Esophagus muscularis mucosa (tissue), 4 donors: ENCODE measurements at regions not wholly inside any gene's neighbourhood (a gene's known extent, or its start where the extent isn't known, plus 50 kb on each side); places are given as distances from the start of the nearest gene placed in this dataset.
A peak's percentile ranks its signal among the peaks of the same experiment; 100 is the strongest.

Experiments used
- DNase-seq: peaks from one replicate; pipeline ENCODE4 v3.0.0-alpha.2; 2017; ENCODE audit errors: extremely low spot score
- H3K27ac ChIP-seq, 4 donors: fragments of 200-600 bp; sonication (generic); replicated peaks in 1 of 4; 1 replicate in 3 of 4; 2 replicates in 1 of 4; pipeline ENCODE4 v1.5.1; 2016 to 2019; ENCODE audit warnings: mild to moderate bottlenecking in 1 of 4
- H3K27me3 ChIP-seq, 4 donors: fragments of 200-600 bp; sonication (generic); one replicate each; pipeline versions ENCODE4 v1.5.1 to v1.6.0; 2016 to 2019
- H3K36me3 ChIP-seq, 4 donors: fragments of 200-600 bp; sonication (generic); one replicate each; pipeline ENCODE4 v1.5.1; 2016 to 2019
- H3K4me1 ChIP-seq, 4 donors: fragments of 200-600 bp; sonication (generic); one replicate each; pipeline ENCODE4 v1.5.1; 2016 to 2019
- H3K4me3 ChIP-seq, 4 donors: fragments of 200-600 bp; sonication (generic); 1 replicate in 2 of 4; 2 replicates in 2 of 4; pipeline ENCODE4 v1.5.1; 2016 to 2019; ENCODE audit warnings: mild to moderate bottlenecking in 4 of 4, moderate library complexity in 1 of 4
- H3K9me3 ChIP-seq, 4 donors: fragments of 200-600 bp; sonication (generic); 1 replicate in 3 of 4; 2 replicates in 1 of 4; pipeline ENCODE4 v1.5.1; 2016 to 2019
- CTCF ChIP-seq, 3 experiments: fragments of 200-600 bp in 2 of 3; fragments of 450-650 bp in 1 of 3; sonication (generic) in 2 of 3; IDR thresholded peaks; one replicate each; pipeline ENCODE4 v1.5.1; 2017 to 2019; ENCODE audit warnings: antibody characterized with exemption in 3 of 3, mild to moderate bottlenecking in 2 of 3, moderate library complexity in 1 of 3
- EP300 ChIP-seq: sonication (generic); formaldehyde crosslinking; IDR thresholded peaks from one replicate; pipeline ENCODE4 v1.6.1; 2017; ENCODE audit warnings: antibody characterized with exemption
- POLR2A ChIP-seq: fragments of 450-650 bp; IDR thresholded peaks from one replicate; pipeline ENCODE4 v1.6.1; 2017; ENCODE audit warnings: antibody characterized with exemption, moderate library complexity, mild to moderate bottlenecking, low read depth
- POLR2AphosphoS5 ChIP-seq, 2 donors: sonication (generic); formaldehyde crosslinking; IDR thresholded peaks; one replicate each; pipeline ENCODE4 v1.6.1; 2017; ENCODE audit warnings: antibody characterized with exemption in 2 of 2
- WGBS: methylation state at CpG from one replicate; pipeline ENCODE4 v1.1.5; 2018; 5-methylcytosine and 5-hydroxymethylcytosine counted together
- intact Hi-C: fragments of 100-400 bp; cut with DNase I; formaldehyde crosslinking; loops from one replicate; pipeline ENCODE4 v1.15.1; 2023

GRCh38 chr6:44737829-44738528 is 350.5 kb downstream of the CDC5L start:
- Histone ChIP-seq H3K27me3 (no peaks in the 10 kb centered on the region), H3K36me3 (no peaks in the 10 kb centered on the region), H3K4me3 (no peak overlapping the region), H3K27ac (no peak overlapping the region), H3K4me1 (peaks cover 0 to 10% (median 9%) of the 10 kb centered on the region in 4 donors), H3K9me3 (no peaks in the 10 kb centered on the region)
- intact Hi-C loops, result no loop called here
- 70% methylated on average over 6 of the region's 6 CpGs for WGBS
- DNase-seq, result peak; percentile 70
- TF ChIP-seq CTCF (IDR thresholded peaks at IDR 0.05) (no peak), POLR2A (no peak), POLR2AphosphoS5 (IDR thresholded peaks at IDR 0.05) (no peak), EP300 (no peak)

GRCh38 chr6:44738601-44739146 is 351.2 kb downstream of the CDC5L start:
- TF ChIP-seq CTCF (IDR thresholded peaks at IDR 0.05) (no peak), POLR2A (no peak), POLR2AphosphoS5 (IDR thresholded peaks at IDR 0.05) (no peak), EP300 (no peak)
- Histone ChIP-seq H3K4me1 (peaks cover 0 to 10% (median 9%) of the 10 kb centered on the region in 4 donors), H3K27me3 (no peaks in the 10 kb centered on the region), H3K4me3 (no peak overlapping the region), H3K36me3 (no peaks in the 10 kb centered on the region), H3K9me3 (no peaks in the 10 kb centered on the region), H3K27ac (no peak overlapping the region)
- intact Hi-C loops, result no loop called here
- peak; percentile 89 for DNase-seq
- 86% methylated on average over 8 of the region's 8 CpGs for WGBS

GRCh38 chr6:44739181-44739580 is 351.7 kb downstream of the CDC5L start:
- Histone ChIP-seq H3K36me3 (no peaks in the 10 kb centered on the region), H3K9me3 (no peaks in the 10 kb centered on the region)
- WGBS, result 87% methylated on average over 16 of the region's 16 CpGs

GRCh38 chr6:44740566-44741120 is 353.1 kb downstream of the CDC5L start:
- H3K9me3 ChIP-seq, result no peaks in the 10 kb centered on the region
- 89% methylated on average over 8 of the region's 8 CpGs for WGBS
- DNase-seq, result peak; percentile 68
- H3K27me3 ChIP-seq, result no peaks in the 10 kb centered on the region
- no peak overlapping the region for H3K27ac ChIP-seq
- peaks cover 0 to 10% (median 9%) of the 10 kb centered on the region in 4 donors for H3K4me1 ChIP-seq
- no peak overlapping the region for H3K4me3 ChIP-seq
- no peaks in the 10 kb centered on the region for H3K36me3 ChIP-seq
- TF ChIP-seq POLR2A, result no peak
- TF ChIP-seq POLR2AphosphoS5 (IDR thresholded peaks at IDR 0.05), result no peak
- no peak for TF ChIP-seq EP300
- no peak for TF ChIP-seq CTCF (IDR thresholded peaks at IDR 0.05)
- intact Hi-C loops, result no loop called here

More at GRCh38 chr6:44739181-44739580, 351.7 kb downstream of the CDC5L start:
- no peak overlapping the region for H3K4me3 ChIP-seq
- peak; percentile 26 for DNase-seq
- no peak overlapping the region for H3K27ac ChIP-seq
- intact Hi-C loops, result no loop called here
- H3K4me1 ChIP-seq, result peaks cover 0 to 10% (median 9%) of the 10 kb centered on the region in 4 donors
- no peak for TF ChIP-seq EP300
- no peak for TF ChIP-seq POLR2A
- no peak for TF ChIP-seq POLR2AphosphoS5 (IDR thresholded peaks at IDR 0.05)
- no peaks in the 10 kb centered on the region for H3K27me3 ChIP-seq

- no peaks in the 10 kb centered on the region for H3K27me3 ChIP-seq
- no peak overlapping the region for H3K27ac ChIP-seq
- no peaks in the 10 kb centered on the region for H3K36me3 ChIP-seq
- H3K9me3 ChIP-seq, result no peaks in the 10 kb centered on the region
- 90% methylated on average over 1 of the region's 2 CpGs for WGBS
- DNase-seq, result no peak
- intact Hi-C loops, result no loop called here
- TF ChIP-seq CTCF (IDR thresholded peaks at IDR 0.05) (no peak), POLR2A (no peak), EP300 (no peak), POLR2AphosphoS5 (IDR thresholded peaks at IDR 0.05) (no peak)
- H3K4me1 ChIP-seq, result peaks cover 0 to 10% (median 9%) of the 10 kb centered on the region in 4 donors
- H3K4me3 ChIP-seq, result no peak overlapping the region
These were observed 354.7 kb downstream of the CDC5L start for GRCh38 chr6:44742201-44742600.
